HEK293T (cell line): ENCODE measurements at regions not wholly inside any gene's neighbourhood (a gene's known extent, or its start where the extent isn't known, plus 50 kb on each side); places are given as distances from the start of the nearest gene placed in this dataset.

Experiments used
- CTCF ChIA-PET: fragments of 350-600 bp; formaldehyde crosslinking; extraction: SDS; loops from one replicate; lab custom pipeline; 2021; ENCODE audit warnings: antibody characterized with exemption, inconsistent platforms; lab: Yijun Ruan, JAX
- POLR2A ChIA-PET: fragments of 350-600 bp; formaldehyde crosslinking; extraction: SDS; loops from one replicate; lab custom pipeline; 2020; ENCODE audit warnings: antibody characterized with exemption, inconsistent platforms; lab: Yijun Ruan, JAX
- DNase-seq: peaks from one replicate; pipeline ENCODE4 v3.0.0; 2012; ENCODE audit warnings: mixed read lengths; ENCODE audit errors: extremely low spot score
- ARNT ChIP-seq: fragments of 450-650 bp; IDR thresholded peaks from 2 replicates; pipeline ENCODE4 v1.6.1; 2017; ENCODE audit warnings: mild to moderate bottlenecking
- BHLHE40 ChIP-seq: fragments of 450-650 bp; IDR thresholded peaks from 2 replicates; pipeline ENCODE4 v1.6.1; 2016; ENCODE audit warnings: mild to moderate bottlenecking, moderate library complexity, borderline replicate concordance
- CTBP1 ChIP-seq: fragments of 450-650 bp; IDR thresholded peaks from 2 replicates; pipeline ENCODE4 v1.6.1; 2016; ENCODE audit warnings: borderline replicate concordance
- ELF4 ChIP-seq: fragments of 450-650 bp; IDR thresholded peaks from 2 replicates; pipeline ENCODE4 v1.6.1; 2017; ENCODE audit warnings: antibody characterized with exemption
- FOXA1 ChIP-seq: fragments of 450-650 bp; IDR thresholded peaks from 2 replicates; pipeline ENCODE4 v1.6.1; 2016; ENCODE audit warnings: mild to moderate bottlenecking
- FOXK2 ChIP-seq: fragments of 450-650 bp; IDR thresholded peaks from 2 replicates; pipeline ENCODE4 v1.6.1; 2016; ENCODE audit warnings: mild to moderate bottlenecking
- FOXM1 ChIP-seq: fragments of 450-650 bp; IDR thresholded peaks from 2 replicates; pipeline ENCODE4 v1.6.1; 2017; ENCODE audit warnings: mild to moderate bottlenecking, borderline replicate concordance
- HDGF ChIP-seq: fragments of 450-650 bp; IDR thresholded peaks from 2 replicates; pipeline ENCODE4 v1.6.1; 2017; ENCODE audit warnings: antibody characterized with exemption, borderline replicate concordance
- L3MBTL2 ChIP-seq: fragments of 450-650 bp; conservative IDR thresholded peaks from 2 replicates; pipeline ENCODE4 v1.6.1; 2016; ENCODE audit warnings: mild to moderate bottlenecking
- LEF1 ChIP-seq: fragments of 450-650 bp; IDR thresholded peaks from 2 replicates; pipeline ENCODE4 v1.6.1; 2017; ENCODE audit warnings: mild to moderate bottlenecking, borderline replicate concordance
- NFRKB ChIP-seq: fragments of 450-650 bp; IDR thresholded peaks from 2 replicates; pipeline ENCODE4 v1.6.1; 2016; ENCODE audit warnings: mild to moderate bottlenecking, moderate library complexity
- SP1 ChIP-seq: fragments of 450-650 bp; IDR thresholded peaks from 2 replicates; pipeline ENCODE4 v1.6.1; 2017
- SUZ12 ChIP-seq: fragments of 450-650 bp; IDR thresholded peaks from 2 replicates; pipeline ENCODE4 v1.6.1; 2016; ENCODE audit warnings: mild to moderate bottlenecking
- TARDBP ChIP-seq: fragments of 450-650 bp; IDR thresholded peaks from 2 replicates; pipeline ENCODE4 v1.6.1; 2016
- ZNF384 ChIP-seq: fragments of 450-650 bp; IDR thresholded peaks from 2 replicates; pipeline ENCODE4 v1.6.1; 2016
- TF ChIP-seq, protein P1 (sequence below): fragments of 450-650 bp; IDR thresholded peaks from 2 replicates; pipeline ENCODE4 v1.6.1; 2016

DNA sequence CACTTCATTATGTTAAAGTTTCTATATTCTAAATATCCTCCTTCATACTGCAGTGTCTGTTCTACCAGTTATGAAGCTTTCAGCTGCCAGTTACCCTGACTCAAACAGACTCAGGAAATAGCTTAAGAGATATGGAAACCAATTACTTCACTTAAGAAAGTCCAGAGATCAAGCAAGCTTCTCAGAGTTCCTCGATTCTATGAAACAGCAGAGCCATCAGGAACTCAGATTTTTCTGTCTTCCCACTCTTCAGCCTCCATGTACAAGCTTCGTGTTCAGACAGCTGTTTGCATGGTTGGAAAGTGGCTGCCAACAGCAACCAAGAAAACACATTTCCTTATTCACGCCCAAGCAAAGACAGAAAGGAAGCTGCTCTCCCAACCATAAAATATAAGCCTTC is 216.1 kb downstream of the ACTL7B start:
- no peak for TF ChIP-seq LEF1
- no peak for TF ChIP-seq BHLHE40
- no peak for TF ChIP-seq CTBP1
- no peak for TF ChIP-seq SP1
- TF ChIP-seq FOXM1: no peak
- no peak for TF ChIP-seq FOXK2
- no peak for TF ChIP-seq ELF4
- no peak for TF ChIP-seq FOXA1
- no peak for TF ChIP-seq SUZ12
- no peak for TF ChIP-seq TARDBP
- no peak for TF ChIP-seq NFRKB
- no peak for TF ChIP-seq HDGF
- no peak for TF ChIP-seq ARNT
- ChIA-PET POLR2A (no interaction called here), CTCF (no interaction called here)
- DNase-seq: no peak

GRCh38 chr9:108639091-108639490 is 216.7 kb downstream of the ACTL7B start:
- ChIA-PET CTCF (interaction anchor here (0.6 kb wide), 1 partner anchor 106 kb away, joined by 3 read pairs; no protein-coding TSS in a partner anchor), POLR2A (no interaction called here)
- TF ChIP-seq, protein P1, sequence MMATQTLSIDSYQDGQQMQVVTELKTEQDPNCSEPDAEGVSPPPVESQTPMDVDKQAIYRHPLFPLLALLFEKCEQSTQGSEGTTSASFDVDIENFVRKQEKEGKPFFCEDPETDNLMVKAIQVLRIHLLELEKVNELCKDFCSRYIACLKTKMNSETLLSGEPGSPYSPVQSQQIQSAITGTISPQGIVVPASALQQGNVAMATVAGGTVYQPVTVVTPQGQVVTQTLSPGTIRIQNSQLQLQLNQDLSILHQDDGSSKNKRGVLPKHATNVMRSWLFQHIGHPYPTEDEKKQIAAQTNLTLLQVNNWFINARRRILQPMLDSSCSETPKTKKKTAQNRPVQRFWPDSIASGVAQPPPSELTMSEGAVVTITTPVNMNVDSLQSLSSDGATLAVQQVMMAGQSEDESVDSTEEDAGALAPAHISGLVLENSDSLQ: no peak
- no peak for TF ChIP-seq FOXK2
- TF ChIP-seq SUZ12: no peak
- TF ChIP-seq FOXM1: no peak
- no peak for TF ChIP-seq ELF4
- no peak for TF ChIP-seq ARNT
- no peak for TF ChIP-seq FOXA1
- TF ChIP-seq LEF1: no peak
- TF ChIP-seq CTBP1: no peak
- no peak for TF ChIP-seq TARDBP
- TF ChIP-seq NFRKB: no peak
- no peak for TF ChIP-seq HDGF
- TF ChIP-seq SP1: no peak
- DNase-seq: no peak

DNA sequence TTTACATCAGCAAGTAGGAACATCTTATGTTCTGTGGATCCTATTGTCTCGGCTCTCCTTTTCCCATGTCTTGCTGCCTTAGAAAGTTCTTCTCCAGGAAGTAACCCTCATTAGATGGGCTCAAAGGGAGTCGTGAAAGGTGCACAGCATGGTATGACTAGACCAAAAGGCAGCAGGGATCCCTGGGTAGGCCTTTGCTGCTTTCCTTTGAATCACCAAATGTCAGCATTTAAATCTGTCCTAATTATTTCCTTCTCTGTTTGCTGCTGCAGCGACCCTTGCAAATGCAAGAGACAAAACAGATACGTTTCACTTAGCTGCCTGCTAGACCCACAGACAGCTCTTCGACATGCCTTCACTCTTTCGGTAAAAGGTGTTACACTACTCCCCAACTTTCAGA is 218.4 kb downstream of the ACTL7B start:
- no peak for TF ChIP-seq SP1
- no peak for TF ChIP-seq FOXM1
- TF ChIP-seq LEF1: no peak
- TF ChIP-seq, protein P1: no peak
- TF ChIP-seq ELF4: no peak
- no peak for TF ChIP-seq ARNT
- TF ChIP-seq SUZ12: no peak
- TF ChIP-seq ZNF384: no peak
- TF ChIP-seq TARDBP: no peak
- TF ChIP-seq FOXA1: no peak
- POLR2A ChIA-PET: no interaction called here
- no peak for DNase-seq
- CTCF ChIA-PET: no interaction called here

DNA sequence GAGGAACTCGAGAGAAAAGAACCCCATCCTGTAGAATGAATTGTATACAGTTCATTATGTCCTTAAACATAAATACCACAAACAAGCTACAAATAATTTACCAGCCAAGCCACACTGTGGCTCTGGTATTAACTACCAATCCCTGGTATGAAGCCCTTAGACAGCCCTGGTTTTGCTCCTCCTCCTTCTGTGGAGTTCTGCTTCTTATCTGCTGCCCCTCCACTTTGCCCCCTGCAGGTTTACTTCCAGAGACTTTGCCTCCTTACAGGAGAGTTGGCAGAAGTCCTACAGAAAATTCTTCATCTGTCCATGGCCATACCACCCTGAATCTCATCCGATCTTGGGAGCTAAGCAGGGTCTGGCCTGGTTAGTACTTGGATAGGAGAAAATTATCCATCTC is 219.8 kb downstream of the ACTL7B start:
- peak; percentile 19 for DNase-seq
- ChIA-PET POLR2A (no interaction called here), CTCF (no interaction called here)
- TF ChIP-seq BHLHE40: no peak
- TF ChIP-seq HDGF: no peak
- TF ChIP-seq CTBP1: no peak
- no peak for TF ChIP-seq ZNF384
- TF ChIP-seq SUZ12: no peak
- no peak for TF ChIP-seq FOXM1
- no peak for TF ChIP-seq LEF1
- TF ChIP-seq TARDBP: no peak

DNA sequence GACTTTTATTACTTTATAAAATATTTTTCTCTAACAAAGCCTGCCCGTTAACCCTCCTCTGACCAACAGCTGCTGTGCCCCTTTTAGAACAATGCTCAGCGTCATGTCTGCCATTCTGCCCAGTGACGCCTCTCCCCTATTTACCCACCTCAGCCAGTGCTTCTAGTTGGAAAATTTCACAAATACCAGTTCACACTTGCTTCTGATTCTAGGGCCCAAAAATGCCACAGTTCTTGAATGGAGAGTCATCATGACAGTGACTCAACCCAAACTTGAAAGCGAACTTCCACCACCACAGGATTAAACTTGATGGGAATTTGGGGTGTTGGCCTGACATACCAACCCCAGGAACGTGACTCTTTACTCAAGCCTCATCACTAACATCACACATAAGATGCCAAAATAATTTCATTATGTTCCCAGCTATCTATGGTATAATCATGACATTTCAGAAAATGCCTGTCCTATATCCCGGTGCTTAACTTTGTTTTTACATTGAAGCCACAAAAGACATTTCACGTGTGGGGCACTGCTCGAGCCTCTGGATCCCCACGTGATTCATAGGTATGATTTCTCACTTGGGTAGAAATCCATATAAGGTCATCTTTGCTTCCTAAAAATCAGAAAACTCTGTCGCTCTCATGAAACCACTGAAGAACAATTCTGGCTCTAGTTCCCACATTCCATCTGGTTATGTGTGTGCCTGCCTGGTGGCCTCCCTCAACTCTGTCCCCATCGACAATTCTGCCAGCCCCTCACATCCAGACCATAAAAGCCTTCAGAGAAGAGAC is 220.9 kb downstream of the ACTL7B start:
- DNase-seq: no peak
- ChIA-PET CTCF (no interaction called here), POLR2A (no interaction called here)
- TF ChIP-seq SUZ12 (no peak), ZNF384 (no peak), NFRKB (no peak), TARDBP (no peak), CTBP1 (no peak), ARNT (no peak), LEF1 (no peak), ELF4 (no peak), BHLHE40 (no peak), FOXA1 (no peak), HDGF (no peak), FOXM1 (no peak), FOXK2 (no peak), L3MBTL2 (no peak), SP1 (no peak)
- TF ChIP-seq, protein P1: no peak

GRCh38 chr9:108634204-108634603 is 221.6 kb downstream of the ACTL7B start:
- POLR2A ChIA-PET: no interaction called here
- TF ChIP-seq BHLHE40: no peak
- TF ChIP-seq ARNT: no peak
- TF ChIP-seq FOXA1: no peak
- no peak for TF ChIP-seq L3MBTL2
- TF ChIP-seq ZNF384: no peak
- TF ChIP-seq TARDBP: no peak
- TF ChIP-seq HDGF: no peak
- TF ChIP-seq, protein P1: no peak
- no peak for TF ChIP-seq LEF1
- no peak for TF ChIP-seq SP1
- no peak for TF ChIP-seq FOXM1
- TF ChIP-seq NFRKB: no peak
- TF ChIP-seq SUZ12: no peak
- no peak for TF ChIP-seq CTBP1
- TF ChIP-seq ELF4: no peak
- TF ChIP-seq FOXK2: no peak
- DNase-seq: peak; percentile 12
- CTCF ChIA-PET: no interaction called here
